Stomach (tissue), 8 donors: ENCODE measurements at regions not wholly inside any gene's neighbourhood (a gene's known extent, or its start where the extent isn't known, plus 50 kb on each side); places are given as distances from the start of the nearest gene placed in this dataset.

Source experiments
- DNase-seq, 2 donors: peaks; one replicate each; pipeline versions ENCODE4 v3.0.0 to v3.0.0-alpha.2; 2013 to 2019
- H3K27ac ChIP-seq, 5 donors: fragments of 200-600 bp in 4 of 5; sonication (generic) in 4 of 5; one replicate each; pipeline ENCODE4 v1.5.1; 2013 to 2019; ENCODE audit warnings: mild to moderate bottlenecking in 1 of 5, moderate library complexity in 1 of 5
- H3K27me3 ChIP-seq, 3 donors: fragments of 200-600 bp; sonication (generic); one replicate each; pipeline ENCODE4 v1.5.1; 2017 to 2019; ENCODE audit warnings: mixed run types in 1 of 3
- H3K36me3 ChIP-seq, 4 donors: fragments of 200-600 bp; sonication (generic); 1 replicate in 3 of 4; 2 replicates in 1 of 4; pipeline ENCODE4 v1.5.1; 2016 to 2019
- H3K4me1 ChIP-seq, 4 donors: fragments of 200-600 bp; sonication (generic); one replicate each; pipeline ENCODE4 v1.5.1; 2016 to 2019
- H3K4me3 ChIP-seq, 4 donors: fragments of 200-600 bp; sonication (generic) in 3 of 4; one replicate each; pipeline ENCODE4 v1.5.1; 2016 to 2019; ENCODE audit warnings: mild to moderate bottlenecking in 1 of 4
- H3K9me3 ChIP-seq, 4 donors: fragments of 200-600 bp; sonication (generic); one replicate each; pipeline ENCODE4 v1.5.1; 2016 to 2019
- CTCF ChIP-seq, 7 experiments: fragments of 450-650 bp in 4 of 7; fragments of 200-600 bp in 3 of 7; sonication (generic) in 3 of 7; IDR thresholded peaks; one replicate each; pipeline ENCODE4 v1.5.1; 2016 to 2019; ENCODE audit warnings: antibody characterized with exemption in 7 of 7, control low read depth in 2 of 7, mild to moderate bottlenecking in 1 of 7
- EP300 ChIP-seq: sonication (generic); formaldehyde crosslinking; IDR thresholded peaks from one replicate; pipeline ENCODE4 v1.6.1; 2017; ENCODE audit warnings: antibody characterized with exemption
- POLR2A ChIP-seq, 4 donors: fragments of 450-650 bp; IDR thresholded peaks; one replicate each; pipeline ENCODE4 v1.6.1; 2016; ENCODE audit warnings: antibody characterized with exemption in 4 of 4, control low read depth in 2 of 4, mild to moderate bottlenecking in 1 of 4, moderate library complexity in 1 of 4
- POLR2AphosphoS5 ChIP-seq, 3 donors: sonication (generic); formaldehyde crosslinking; IDR thresholded peaks; one replicate each; pipeline ENCODE4 v1.6.1; 2016; ENCODE audit warnings: antibody characterized with exemption in 3 of 3
- WGBS, 5 donors: extraction: QIAGEN DNeasy Blood & Tissue Kit in 3 of 5; methylation state at CpG; one replicate each; pipeline versions ENCODE4 v1.1.5 to v1.1.7; 2013 to 2018; 5-methylcytosine and 5-hydroxymethylcytosine counted together
- intact Hi-C: fragments of 100-400 bp; cut with DNase I; formaldehyde crosslinking; loops from one replicate; pipeline ENCODE4 v1.15.1; 2023; ENCODE audit warnings: low total_unique reads
- donor health status: healthy with polysubstance abuse.
- donor health status: Bipolar disorder and iron deficiency.
- donor health status: healthy.

DNA sequence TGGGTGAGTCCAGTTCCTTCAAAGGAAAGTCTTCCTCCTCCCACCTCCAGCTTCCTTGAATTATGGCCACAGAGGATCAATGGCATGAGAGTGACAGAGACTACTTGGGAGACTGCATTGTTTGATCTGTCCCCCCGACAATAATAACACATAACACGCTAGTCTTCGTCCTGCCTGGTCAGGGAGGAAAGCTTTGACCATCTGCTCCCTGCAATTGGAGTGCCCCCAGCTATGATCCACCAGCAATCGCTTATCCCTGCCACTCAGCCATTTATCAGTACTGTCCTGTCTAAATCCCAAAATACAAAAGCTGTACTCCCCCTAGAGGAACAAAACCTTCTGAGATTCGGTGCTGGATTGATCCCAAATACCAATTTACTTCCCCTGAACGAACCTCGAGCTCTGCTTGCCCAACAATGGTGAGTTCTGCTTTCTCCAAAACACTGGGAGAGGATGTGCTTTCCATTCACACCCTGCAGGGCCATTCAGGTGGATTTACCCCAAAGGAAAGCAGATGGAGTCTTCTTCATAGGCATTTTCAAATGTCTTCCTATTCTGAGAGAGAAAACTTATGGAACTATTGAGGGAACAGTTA is 466.7 kb downstream of the TSHZ3 start:
- Histone ChIP-seq H3K4me1 (no peaks in the 10 kb centered on the region), H3K27ac (no peak overlapping the region), H3K36me3 (no peaks in the 10 kb centered on the region), H3K4me3 (no peak overlapping the region), H3K9me3 (peaks cover 0 to 8% (median 0%) of the 10 kb centered on the region in 4 donors), H3K27me3 (peaks cover 0 to 20% (median 0%) of the 10 kb centered on the region in 3 donors)
- intact Hi-C loops = no loop called here
- TF ChIP-seq POLR2AphosphoS5 (IDR thresholded peaks at IDR 0.05) = no peak
- TF ChIP-seq CTCF (IDR thresholded peaks at IDR 0.05) = no peak
- no peak for TF ChIP-seq EP300
- TF ChIP-seq POLR2A (IDR thresholded peaks at IDR 0.05) = no peak
- 57 to 76% (median 68%) methylated on average over 7 of the region's 7 CpGs for WGBS, 5 donors
- no peak for DNase-seq

GRCh38 chr19:30881930-30882329 is 467.3 kb downstream of the TSHZ3 start:
- WGBS, 5 donors = 62 to 77% (median 71%) methylated on average over 2 of the region's 2 CpGs
- no peak overlapping the region for H3K27ac ChIP-seq

GRCh38 chr19:30881281-30881680 is 468.0 kb downstream of the TSHZ3 start:
- 55 to 66% (median 63%) methylated on average over 7 of the region's 7 CpGs for WGBS, 5 donors
- TF ChIP-seq CTCF (IDR thresholded peaks at IDR 0.05) (no peak), POLR2A (IDR thresholded peaks at IDR 0.05) (no peak), POLR2AphosphoS5 (IDR thresholded peaks at IDR 0.05) (no peak)
- intact Hi-C loops = no loop called here

More at GRCh38 chr19:30881930-30882329, 467.3 kb downstream of the TSHZ3 start:
- no peak for TF ChIP-seq CTCF (IDR thresholded peaks at IDR 0.05)
- TF ChIP-seq EP300 = no peak
- no peak for TF ChIP-seq POLR2A (IDR thresholded peaks at IDR 0.05)
- no peak for TF ChIP-seq POLR2AphosphoS5 (IDR thresholded peaks at IDR 0.05)
- intact Hi-C loops = no loop called here
- no peaks in the 10 kb centered on the region for H3K4me1 ChIP-seq
- peaks cover 0 to 20% (median 0%) of the 10 kb centered on the region in 3 donors for H3K27me3 ChIP-seq
- H3K4me3 ChIP-seq = no peak overlapping the region
- DNase-seq = no peak
- no peaks in the 10 kb centered on the region for H3K36me3 ChIP-seq
- peaks cover 0 to 8% (median 0%) of the 10 kb centered on the region in 4 donors for H3K9me3 ChIP-seq

GRCh38 chr19:30880551-30880950 is 468.7 kb downstream of the TSHZ3 start:
- Histone ChIP-seq H3K9me3 (peaks cover 0 to 8% (median 0%) of the 10 kb centered on the region in 4 donors), H3K4me3 (no peak overlapping the region), H3K4me1 (no peaks in the 10 kb centered on the region), H3K27ac (no peak overlapping the region), H3K27me3 (peaks cover 0 to 12% (median 0%) of the 10 kb centered on the region in 3 donors), H3K36me3 (no peaks in the 10 kb centered on the region)
- DNase-seq = no peak
- intact Hi-C loops = no loop called here
- TF ChIP-seq EP300 (no peak), CTCF (IDR thresholded peaks at IDR 0.05) (no peak), POLR2A (IDR thresholded peaks at IDR 0.05) (no peak), POLR2AphosphoS5 (IDR thresholded peaks at IDR 0.05) (no peak)
- WGBS, 5 donors = 57 to 72% (median 63%) methylated on average over 4 of the region's 4 CpGs

More at GRCh38 chr19:30881281-30881680, 468.0 kb downstream of the TSHZ3 start:
- H3K27me3 ChIP-seq = peaks cover 0 to 19% (median 0%) of the 10 kb centered on the region in 3 donors
- peaks cover 0 to 8% (median 0%) of the 10 kb centered on the region in 4 donors for H3K9me3 ChIP-seq
- no peak overlapping the region for H3K4me3 ChIP-seq
- no peaks in the 10 kb centered on the region for H3K4me1 ChIP-seq
- H3K36me3 ChIP-seq = no peaks in the 10 kb centered on the region
- H3K27ac ChIP-seq = no peak overlapping the region
- no peak for DNase-seq
